Right lobe of liver (tissue), 4 donors: ENCODE measurements at regions not wholly inside any gene's neighbourhood (a gene's known extent, or its start where the extent isn't known, plus 50 kb on each side); places are given as distances from the start of the nearest gene placed in this dataset.

Experiments
- POLR2A ChIP-seq: fragments of 450-650 bp; IDR thresholded peaks from one replicate; pipeline ENCODE4 v1.6.1; 2017; ENCODE audit warnings: antibody characterized with exemption, mild to moderate bottlenecking
- TF ChIP-seq, protein P1 (sequence below), 4 donors: fragments of 200-600 bp in 3 of 4; fragments of 450-650 bp in 1 of 4; IDR thresholded peaks; one replicate each; pipeline versions ENCODE4 v1.5.1 to v1.8.0; 2016 to 2022; ENCODE audit warnings: antibody characterized with exemption in 4 of 4, mild to moderate bottlenecking in 2 of 4
- donor health status: DM: no; HTN: no; CAD: no.
- donor health status: DM: no; HTN: no; CAD: no.
- donor health status: DM: no; HTN: yes; CAD: no.

DNA sequence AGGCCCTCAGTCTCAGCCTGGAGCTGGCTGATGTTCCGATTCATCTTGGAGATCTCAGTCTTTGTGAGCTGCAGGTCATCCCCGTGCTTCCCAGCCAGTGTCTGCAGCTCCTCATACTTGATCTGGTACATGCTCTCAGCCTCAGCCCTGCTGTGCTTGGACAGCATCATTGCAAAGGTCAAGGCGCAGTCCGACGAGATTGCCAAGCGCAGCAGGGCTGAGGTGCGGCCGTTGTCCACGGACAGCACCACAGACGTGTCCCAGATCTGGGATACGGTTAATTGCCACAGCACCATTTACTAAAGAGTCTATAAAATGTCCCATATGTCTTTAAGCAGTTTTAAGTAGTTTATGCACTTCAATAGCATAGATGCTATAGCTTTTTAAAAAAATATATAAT is 965.7 kb downstream of the FSCB start:
- TF ChIP-seq, protein P1, sequence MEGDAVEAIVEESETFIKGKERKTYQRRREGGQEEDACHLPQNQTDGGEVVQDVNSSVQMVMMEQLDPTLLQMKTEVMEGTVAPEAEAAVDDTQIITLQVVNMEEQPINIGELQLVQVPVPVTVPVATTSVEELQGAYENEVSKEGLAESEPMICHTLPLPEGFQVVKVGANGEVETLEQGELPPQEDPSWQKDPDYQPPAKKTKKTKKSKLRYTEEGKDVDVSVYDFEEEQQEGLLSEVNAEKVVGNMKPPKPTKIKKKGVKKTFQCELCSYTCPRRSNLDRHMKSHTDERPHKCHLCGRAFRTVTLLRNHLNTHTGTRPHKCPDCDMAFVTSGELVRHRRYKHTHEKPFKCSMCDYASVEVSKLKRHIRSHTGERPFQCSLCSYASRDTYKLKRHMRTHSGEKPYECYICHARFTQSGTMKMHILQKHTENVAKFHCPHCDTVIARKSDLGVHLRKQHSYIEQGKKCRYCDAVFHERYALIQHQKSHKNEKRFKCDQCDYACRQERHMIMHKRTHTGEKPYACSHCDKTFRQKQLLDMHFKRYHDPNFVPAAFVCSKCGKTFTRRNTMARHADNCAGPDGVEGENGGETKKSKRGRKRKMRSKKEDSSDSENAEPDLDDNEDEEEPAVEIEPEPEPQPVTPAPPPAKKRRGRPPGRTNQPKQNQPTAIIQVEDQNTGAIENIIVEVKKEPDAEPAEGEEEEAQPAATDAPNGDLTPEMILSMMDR (IDR thresholded peaks at IDR 0.05), result no peak
- TF ChIP-seq POLR2A, result no peak
